Lower lobe of right lung (tissue), 2 donors: ENCODE measurements at regions not wholly inside any gene's neighbourhood (a gene's known extent, or its start where the extent isn't known, plus 50 kb on each side); places are given as distances from the start of the nearest gene placed in this dataset.

Experiments used
- ATAC-seq, 2 donors: fragments of 200-7000 bp; cut with Tn5 transposase; one replicate each; pipeline ENCODE4 v1.9.1; 2020 to 2022; ENCODE audit warnings: mild to moderate bottlenecking in 2 of 2, moderate library complexity in 2 of 2
- DNase-seq: peaks from one replicate; pipeline ENCODE4 v3.0.0-alpha.2; 2020
- H3K27ac ChIP-seq: fragments of 200-600 bp; one replicate; pipeline ENCODE4 v1.8.0; 2022
- H3K27me3 ChIP-seq: fragments of 200-600 bp; one replicate; pipeline ENCODE4 v1.8.0; 2022; ENCODE audit warnings: low read depth
- H3K36me3 ChIP-seq: fragments of 200-600 bp; one replicate; pipeline ENCODE4 v1.8.0; 2022; ENCODE audit warnings: mild to moderate bottlenecking
- H3K4me1 ChIP-seq: fragments of 200-600 bp; one replicate; pipeline ENCODE4 v1.8.0; 2022
- H3K4me3 ChIP-seq: fragments of 200-600 bp; one replicate; pipeline ENCODE4 v1.8.0; 2022; ENCODE audit warnings: mild to moderate bottlenecking
- H3K9me3 ChIP-seq: fragments of 200-600 bp; one replicate; pipeline ENCODE4 v1.8.0; 2022
- CTCF ChIP-seq: fragments of 200-600 bp; IDR thresholded peaks from one replicate; pipeline ENCODE4 v1.8.0; 2022; ENCODE audit warnings: antibody characterized with exemption, mild to moderate bottlenecking
- intact Hi-C: fragments of 100-400 bp; cut with DNase I; formaldehyde crosslinking; loops from one replicate; pipeline ENCODE4 v1.11.0; 2022
- donor health status: DM: no; HTN: yes; CAD: no; lungs with severe emphysema.

- H3K27me3 ChIP-seq: no peaks in the 10 kb centered on the region
- ATAC-seq (no peak), DNase-seq (no peak)
- H3K36me3 ChIP-seq: no peaks in the 10 kb centered on the region
- intact Hi-C loops: no loop called here
- peaks cover 7% of the 10 kb centered on the region for H3K9me3 ChIP-seq
- H3K27ac ChIP-seq: no peak overlapping the region
- H3K4me3 ChIP-seq: no peak overlapping the region
- H3K4me1 ChIP-seq: no peaks in the 10 kb centered on the region
- TF ChIP-seq CTCF: no peak
These were observed 115.6 kb upstream of the SPIN4 start for GRCh38 chrX:63466690-63467089.

- no peak for DNase-seq
- H3K4me3 ChIP-seq: no peak overlapping the region
- H3K4me1 ChIP-seq: no peaks in the 10 kb centered on the region
- TF ChIP-seq CTCF: no peak
- ATAC-seq: no peak
- no peaks in the 10 kb centered on the region for H3K9me3 ChIP-seq
- intact Hi-C loops: no loop called here
- H3K27me3 ChIP-seq: no peaks in the 10 kb centered on the region
- no peak overlapping the region for H3K27ac ChIP-seq
- H3K36me3 ChIP-seq: no peaks in the 10 kb centered on the region
These were observed 107.8 kb upstream of the SPIN4 start for GRCh38 chrX:63458981-63459380.

GRCh38 chrX:63453571-63453970 is 102.4 kb upstream of the SPIN4 start:
- intact Hi-C loops: no loop called here
- H3K9me3 ChIP-seq: no peaks in the 10 kb centered on the region
- ATAC-seq (no peak), DNase-seq (no peak)
- H3K4me3 ChIP-seq: no peak overlapping the region
- H3K4me1 ChIP-seq: no peaks in the 10 kb centered on the region
- H3K27me3 ChIP-seq: no peaks in the 10 kb centered on the region
- H3K36me3 ChIP-seq: no peaks in the 10 kb centered on the region
- no peak overlapping the region for H3K27ac ChIP-seq
- no peak for TF ChIP-seq CTCF

- no peaks in the 10 kb centered on the region for H3K27me3 ChIP-seq
- DNase-seq (no peak), ATAC-seq (no peak)
- intact Hi-C loops: no loop called here
- no peak overlapping the region for H3K27ac ChIP-seq
- H3K4me3 ChIP-seq: no peak overlapping the region
- no peaks in the 10 kb centered on the region for H3K36me3 ChIP-seq
- no peaks in the 10 kb centered on the region for H3K4me1 ChIP-seq
- H3K9me3 ChIP-seq: no peaks in the 10 kb centered on the region
- no peak for TF ChIP-seq CTCF
These were observed 90.6 kb upstream of the SPIN4 start for GRCh38 chrX:63441717-63442116.

- intact Hi-C loops: no loop called here
- H3K36me3 ChIP-seq: no peaks in the 10 kb centered on the region
- H3K4me3 ChIP-seq: no peak overlapping the region
- TF ChIP-seq CTCF: no peak
- DNase-seq: no peak
- ATAC-seq: no peak
- H3K4me1 ChIP-seq: no peaks in the 10 kb centered on the region
- H3K27ac ChIP-seq: no peak overlapping the region
- H3K9me3 ChIP-seq: no peaks in the 10 kb centered on the region
- no peaks in the 10 kb centered on the region for H3K27me3 ChIP-seq
These were observed 88.4 kb upstream of the SPIN4 start for GRCh38 chrX:63439580-63439979.

GRCh38 chrX:63436865-63437264 is 85.7 kb upstream of the SPIN4 start:
- Histone ChIP-seq H3K4me1 (no peaks in the 10 kb centered on the region), H3K9me3 (no peaks in the 10 kb centered on the region), H3K36me3 (no peaks in the 10 kb centered on the region), H3K27ac (no peak overlapping the region), H3K4me3 (no peak overlapping the region), H3K27me3 (no peaks in the 10 kb centered on the region)
- intact Hi-C loops: no loop called here
- no peak for ATAC-seq
- TF ChIP-seq CTCF: no peak
- DNase-seq: no peak
